ENCODE measurements at regions not wholly inside any gene's neighbourhood (a gene's known extent, or its start where the extent isn't known, plus 50 kb on each side); places are given as distances from the start of the nearest gene placed in this dataset.

GRCh38 chr17:70483624-70484023, 314.3 kb downstream of the KCNJ2 start:
- H3K4me1 Mint-ChIP-seq: no peaks in the 10 kb centered on the region
- peaks cover 7% of the 10 kb centered on the region for H3K9me3 Mint-ChIP-seq
- no peak overlapping the region for H3K4me3 Mint-ChIP-seq
- DNase-seq (ENCODE audit: low spot score in 2 of 2, unreplicated experiment in 2 of 2): no peak
- H3K27me3 Mint-ChIP-seq (ENCODE audit: low read depth): no peaks in the 10 kb centered on the region
- no peak overlapping the region for H3K27ac Mint-ChIP-seq
- peaks cover 5% of the 10 kb centered on the region for H3K36me3 Mint-ChIP-seq
- TF ChIP-seq, protein P1, sequence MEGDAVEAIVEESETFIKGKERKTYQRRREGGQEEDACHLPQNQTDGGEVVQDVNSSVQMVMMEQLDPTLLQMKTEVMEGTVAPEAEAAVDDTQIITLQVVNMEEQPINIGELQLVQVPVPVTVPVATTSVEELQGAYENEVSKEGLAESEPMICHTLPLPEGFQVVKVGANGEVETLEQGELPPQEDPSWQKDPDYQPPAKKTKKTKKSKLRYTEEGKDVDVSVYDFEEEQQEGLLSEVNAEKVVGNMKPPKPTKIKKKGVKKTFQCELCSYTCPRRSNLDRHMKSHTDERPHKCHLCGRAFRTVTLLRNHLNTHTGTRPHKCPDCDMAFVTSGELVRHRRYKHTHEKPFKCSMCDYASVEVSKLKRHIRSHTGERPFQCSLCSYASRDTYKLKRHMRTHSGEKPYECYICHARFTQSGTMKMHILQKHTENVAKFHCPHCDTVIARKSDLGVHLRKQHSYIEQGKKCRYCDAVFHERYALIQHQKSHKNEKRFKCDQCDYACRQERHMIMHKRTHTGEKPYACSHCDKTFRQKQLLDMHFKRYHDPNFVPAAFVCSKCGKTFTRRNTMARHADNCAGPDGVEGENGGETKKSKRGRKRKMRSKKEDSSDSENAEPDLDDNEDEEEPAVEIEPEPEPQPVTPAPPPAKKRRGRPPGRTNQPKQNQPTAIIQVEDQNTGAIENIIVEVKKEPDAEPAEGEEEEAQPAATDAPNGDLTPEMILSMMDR (IDR thresholded peaks at IDR 0.05; ENCODE audit: unreplicated experiment): no peak

- H3K27me3 Mint-ChIP-seq (ENCODE audit: low read depth): no peaks in the 10 kb centered on the region
Measured at GRCh38 chr17:70484050-70484449, 314.7 kb downstream of the KCNJ2 start.

DNA sequence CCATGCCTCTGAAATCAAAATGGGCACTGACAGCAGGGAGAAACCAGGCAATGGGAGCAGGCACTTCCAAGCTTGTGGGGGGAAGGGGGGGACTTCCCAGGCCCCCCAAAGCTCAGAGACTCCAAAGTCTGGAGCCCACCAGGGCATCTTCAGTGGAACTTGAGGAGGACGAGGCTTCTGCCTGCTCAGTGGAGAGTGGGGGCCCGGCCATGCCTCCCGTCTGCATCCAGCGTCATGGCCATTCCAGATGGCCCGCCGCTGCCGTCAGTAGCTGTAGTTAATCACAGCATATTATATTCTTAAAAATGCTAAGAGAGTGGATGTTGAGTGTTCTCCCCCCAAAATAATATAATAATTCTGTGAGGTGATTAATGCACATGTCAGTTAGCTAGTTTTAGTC, 315.2 kb downstream of the KCNJ2 start:
- H3K36me3 Mint-ChIP-seq: peaks cover 5% of the 10 kb centered on the region
- H3K9me3 Mint-ChIP-seq: peaks cover 7% of the 10 kb centered on the region
- no peak for DNase-seq (ENCODE audit: low spot score in 2 of 2, unreplicated experiment in 2 of 2)
- H3K27ac Mint-ChIP-seq: no peak overlapping the region
- H3K4me1 Mint-ChIP-seq: no peaks in the 10 kb centered on the region
- TF ChIP-seq, protein P1 (IDR thresholded peaks at IDR 0.05; ENCODE audit: unreplicated experiment): no peak
- H3K27me3 Mint-ChIP-seq (ENCODE audit: low read depth): no peaks in the 10 kb centered on the region
- no peak overlapping the region for H3K4me3 Mint-ChIP-seq

More at GRCh38 chr17:70484050-70484449, 314.7 kb downstream of the KCNJ2 start:
- Mint-ChIP-seq H3K36me3 (peaks cover 5% of the 10 kb centered on the region), H3K9me3 (peaks cover 7% of the 10 kb centered on the region), H3K27ac (no peak overlapping the region), H3K4me3 (no peak overlapping the region), H3K4me1 (no peaks in the 10 kb centered on the region)
- DNase-seq (ENCODE audit: low spot score in 2 of 2, unreplicated experiment in 2 of 2): no peak
- TF ChIP-seq, protein P1 (IDR thresholded peaks at IDR 0.05; ENCODE audit: unreplicated experiment): no peak

DNA sequence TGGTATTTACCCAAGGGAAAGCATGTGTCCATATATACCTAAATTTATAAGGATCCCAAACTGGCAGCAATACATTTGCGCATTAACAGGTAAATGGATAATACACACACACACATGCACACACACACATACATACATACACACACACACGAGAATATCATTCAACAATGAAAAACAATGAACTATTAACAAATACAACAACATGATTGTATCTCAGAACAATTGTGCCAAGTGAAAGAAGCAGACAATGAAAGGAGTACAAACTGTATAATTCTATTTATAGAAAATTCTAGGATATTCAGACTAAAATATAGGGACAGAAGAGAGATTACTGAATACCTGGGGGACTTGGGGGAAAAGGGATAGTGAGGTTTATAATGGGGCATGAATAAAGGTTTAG, 323.0 kb downstream of the KCNJ2 start:
- DNase-seq (ENCODE audit: low spot score in 2 of 2, unreplicated experiment in 2 of 2): no peak
- Mint-ChIP-seq H3K9me3 (no peaks in the 10 kb centered on the region), H3K36me3 (no peaks in the 10 kb centered on the region), H3K27me3 (ENCODE audit: low read depth) (no peaks in the 10 kb centered on the region), H3K4me1 (no peaks in the 10 kb centered on the region), H3K27ac (no peak overlapping the region), H3K4me3 (no peak overlapping the region)
- TF ChIP-seq, protein P1 (IDR thresholded peaks at IDR 0.05; ENCODE audit: unreplicated experiment): no peak

DNA sequence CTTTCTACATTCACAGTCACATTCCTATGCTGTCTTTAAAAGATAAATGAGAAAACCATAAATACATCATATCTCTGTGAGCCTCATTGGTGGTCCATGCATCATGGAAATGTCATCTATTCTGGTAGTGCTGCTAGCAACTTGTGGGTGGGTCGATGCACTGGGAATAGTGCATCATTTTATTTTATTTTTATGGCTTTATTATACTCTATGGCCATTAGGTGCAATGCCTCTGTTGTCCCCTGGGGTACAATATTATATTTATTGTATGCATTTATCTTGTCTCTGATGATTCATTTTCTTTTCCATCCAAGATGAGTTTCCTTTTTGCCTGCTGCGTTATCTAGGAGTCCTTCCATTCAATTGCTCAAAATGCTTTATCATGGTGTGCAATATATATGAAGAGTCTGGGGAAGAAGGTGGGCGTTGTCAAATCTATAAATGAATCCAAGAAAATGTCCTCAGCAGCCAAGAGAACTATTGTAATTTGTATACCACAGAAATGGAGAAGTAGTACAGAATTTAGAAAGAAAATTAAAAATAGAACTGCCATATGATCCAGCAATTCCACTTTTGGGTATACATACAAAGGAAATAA, 324.0 kb downstream of the KCNJ2 start:
- Mint-ChIP-seq H3K27ac (no peak overlapping the region), H3K4me1 (no peaks in the 10 kb centered on the region), H3K36me3 (no peaks in the 10 kb centered on the region), H3K9me3 (no peaks in the 10 kb centered on the region), H3K27me3 (ENCODE audit: low read depth) (no peaks in the 10 kb centered on the region), H3K4me3 (no peak overlapping the region)
- TF ChIP-seq, protein P1 (IDR thresholded peaks at IDR 0.05; ENCODE audit: unreplicated experiment): no peak
- DNase-seq (ENCODE audit: low spot score in 2 of 2, unreplicated experiment in 2 of 2): no peak

DNA sequence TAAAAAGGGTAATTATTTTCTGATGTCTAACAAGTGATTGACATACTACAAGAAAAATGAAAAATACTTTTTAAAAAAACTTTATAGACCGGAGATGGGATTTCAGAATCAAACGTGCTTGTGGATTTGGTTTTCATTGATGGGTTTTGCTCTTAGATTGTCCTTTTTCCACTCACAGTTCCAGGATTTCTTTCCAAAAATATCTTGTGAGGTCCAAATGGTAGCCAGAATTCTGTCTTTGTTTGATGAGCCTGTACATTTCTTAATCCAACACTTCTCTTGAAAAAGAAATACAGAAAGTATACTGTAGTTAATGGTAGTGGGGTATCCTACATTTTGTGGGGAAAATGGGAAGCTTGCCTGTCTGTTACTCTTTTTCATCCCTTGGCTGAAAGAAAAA, 329.3 kb downstream of the KCNJ2 start:
- Mint-ChIP-seq H3K4me1 (peaks cover 17% of the 10 kb centered on the region), H3K36me3 (no peaks in the 10 kb centered on the region), H3K27ac (peak overlapping the region; percentile 25), H3K4me3 (no peak overlapping the region), H3K9me3 (no peaks in the 10 kb centered on the region), H3K27me3 (ENCODE audit: low read depth) (no peaks in the 10 kb centered on the region)
- no peak for DNase-seq (ENCODE audit: low spot score in 2 of 2, unreplicated experiment in 2 of 2)
- TF ChIP-seq, protein P1 (IDR thresholded peaks at IDR 0.05; ENCODE audit: unreplicated experiment): no peak
